GM21447 (cell line): ENCODE measurements at regions not wholly inside any gene's neighbourhood (a gene's known extent, or its start where the extent isn't known, plus 50 kb on each side); places are given as distances from the start of the nearest gene placed in this dataset.

Experiments
- ATAC-seq: cut with Tn5 transposase; IDR thresholded peaks from one replicate; pipeline ENCODE4 v1.9.1; 2021; ENCODE audit not compliant: unreplicated experiment

GRCh38 chr6:139824864-139825263, 450.4 kb upstream of the CITED2 start:
- ATAC-seq, result no peak

DNA sequence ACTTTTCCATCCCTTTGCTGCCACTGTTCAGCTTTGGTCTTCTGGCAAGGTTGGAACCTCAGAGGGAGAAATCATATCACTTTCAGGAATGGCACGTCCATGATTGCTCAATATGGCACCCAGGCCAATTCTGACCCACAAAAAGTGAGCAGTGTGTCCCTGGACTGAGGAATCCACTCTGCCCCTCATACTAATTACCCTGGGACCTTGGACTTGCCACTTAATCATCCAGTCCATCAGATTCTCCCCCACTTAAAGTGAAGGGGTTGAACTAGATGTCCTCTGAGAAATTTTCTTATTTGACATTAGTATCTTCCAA, 449.3 kb upstream of the CITED2 start:
- ATAC-seq, result no peak

DNA sequence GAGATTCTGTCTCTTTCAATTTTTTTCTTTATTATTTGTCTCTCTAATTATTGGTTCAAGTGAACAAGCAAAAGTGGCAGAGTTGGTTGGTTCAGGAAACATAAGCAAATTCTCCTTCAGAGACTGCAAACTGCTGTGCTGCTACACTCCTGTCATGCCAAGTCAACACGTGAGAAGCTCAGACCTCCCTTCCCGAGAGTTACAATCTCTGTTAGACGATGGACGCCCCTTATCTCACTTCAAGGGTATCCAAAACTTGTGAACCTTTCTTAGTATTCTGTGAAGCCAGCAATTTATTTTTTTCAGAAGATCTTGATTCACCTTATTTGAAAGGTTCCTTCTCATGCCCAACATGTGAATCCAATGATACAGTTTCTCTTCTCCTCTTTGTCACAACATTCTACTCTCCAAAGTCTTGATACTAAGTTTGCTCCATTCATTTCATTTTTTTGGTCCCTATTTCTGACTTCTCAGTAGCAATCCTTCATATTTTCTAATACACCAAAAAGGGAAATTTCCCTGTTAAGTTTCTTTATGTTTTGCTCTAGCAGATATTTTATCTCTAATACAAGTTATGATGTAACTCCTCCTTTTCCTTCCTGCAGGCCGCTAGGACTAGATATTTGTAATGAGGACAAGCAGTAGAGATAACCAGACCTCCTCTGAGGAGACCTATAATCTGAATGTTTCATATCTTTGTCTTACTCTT, 448.8 kb upstream of the CITED2 start:
- no peak for ATAC-seq

- no peak for ATAC-seq
Measured at GRCh38 chr6:139821676-139822223, 447.3 kb upstream of the CITED2 start.

DNA sequence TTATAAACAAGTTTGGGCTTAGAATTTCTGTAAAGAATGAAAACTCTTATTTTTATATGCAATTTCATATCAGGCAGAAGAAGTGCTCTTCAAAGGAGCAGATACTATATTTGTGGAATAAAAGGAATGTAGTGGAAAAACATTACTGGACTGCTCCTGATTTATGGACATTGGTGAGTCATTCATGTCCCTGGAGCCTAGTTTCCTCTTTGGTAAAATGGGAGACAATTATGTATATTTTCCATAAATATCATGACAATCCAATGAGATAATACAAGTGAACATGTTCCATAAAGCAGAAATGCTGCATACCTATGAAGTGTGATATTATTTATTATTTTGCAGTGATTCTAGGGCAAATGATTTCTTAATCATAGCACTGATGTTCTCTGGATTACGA, 445.8 kb upstream of the CITED2 start:
- no peak for ATAC-seq

GRCh38 chr6:139819776-139820175, 445.3 kb upstream of the CITED2 start:
- ATAC-seq, result no peak

- ATAC-seq, result no peak
Measured at GRCh38 chr6:139812939-139813338, 438.5 kb upstream of the CITED2 start.

- ATAC-seq, result no peak
Measured at GRCh38 chr6:139801571-139802321, 427.3 kb upstream of the CITED2 start.

DNA sequence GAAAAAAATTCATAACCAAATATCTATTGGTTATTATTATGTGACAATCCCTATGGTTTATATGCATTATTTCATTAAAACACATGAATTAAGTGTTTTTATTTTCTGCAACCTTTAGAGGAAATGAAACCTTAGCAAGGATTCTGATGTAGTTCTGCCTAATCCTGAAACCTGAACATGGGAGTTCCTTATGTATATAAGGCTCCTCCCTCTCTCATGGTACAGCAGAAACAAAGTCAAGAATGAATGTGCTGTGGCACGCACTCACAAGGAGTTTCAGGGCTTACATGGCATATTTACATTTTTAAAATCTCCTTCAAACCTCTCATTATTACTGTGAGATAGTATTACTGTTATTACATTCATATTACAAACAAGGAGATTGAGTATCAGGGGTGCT, 426.4 kb upstream of the CITED2 start:
- peak; percentile 83 for ATAC-seq

DNA sequence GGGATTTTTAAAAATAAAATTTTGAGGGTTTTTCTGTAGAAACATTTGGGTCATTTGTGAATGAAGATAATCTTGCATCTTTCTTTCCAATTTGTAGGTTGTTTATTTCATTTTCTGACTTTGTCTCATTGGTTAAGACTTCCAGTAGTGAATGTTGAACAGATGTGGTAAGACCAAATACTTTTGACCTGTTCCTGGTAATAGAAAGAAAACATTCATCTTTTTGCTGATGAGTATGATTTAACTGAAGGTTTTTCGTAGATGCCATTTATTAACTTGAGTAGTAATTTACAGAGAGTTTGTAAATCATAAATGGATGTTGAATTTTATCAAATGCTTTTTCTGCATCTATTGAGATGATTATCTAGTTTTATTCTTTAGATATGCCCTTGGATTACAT, 416.1 kb upstream of the CITED2 start:
- ATAC-seq, result no peak

DNA sequence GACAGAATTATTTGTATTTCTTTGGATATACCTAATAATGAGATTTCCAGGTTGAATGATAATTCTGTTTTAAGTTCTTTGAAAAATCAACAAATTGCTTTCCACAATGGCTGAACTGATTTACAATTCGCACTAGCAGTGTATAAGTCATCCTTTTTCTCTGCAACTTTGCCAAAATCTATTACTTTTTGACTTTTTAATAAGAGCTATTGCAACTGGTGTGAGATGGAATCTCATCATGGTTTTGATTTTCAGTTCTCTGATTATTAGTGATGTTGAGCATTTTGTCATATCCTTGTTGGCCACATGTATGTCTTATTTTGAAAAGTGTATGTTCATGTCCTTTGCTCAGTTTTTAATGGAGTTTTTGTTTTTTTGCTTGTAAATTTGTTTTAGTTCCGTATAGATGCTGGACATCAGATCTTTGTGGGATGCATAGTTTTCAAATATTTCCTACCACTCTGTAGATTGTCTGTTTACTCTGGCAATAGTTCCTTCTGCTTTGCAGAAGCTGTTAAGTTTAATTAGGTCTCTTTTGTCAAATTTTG, 409.8 kb upstream of the CITED2 start:
- ATAC-seq, result no peak

- no peak for ATAC-seq
Measured at GRCh38 chr6:139779988-139780774, 405.7 kb upstream of the CITED2 start.

DNA sequence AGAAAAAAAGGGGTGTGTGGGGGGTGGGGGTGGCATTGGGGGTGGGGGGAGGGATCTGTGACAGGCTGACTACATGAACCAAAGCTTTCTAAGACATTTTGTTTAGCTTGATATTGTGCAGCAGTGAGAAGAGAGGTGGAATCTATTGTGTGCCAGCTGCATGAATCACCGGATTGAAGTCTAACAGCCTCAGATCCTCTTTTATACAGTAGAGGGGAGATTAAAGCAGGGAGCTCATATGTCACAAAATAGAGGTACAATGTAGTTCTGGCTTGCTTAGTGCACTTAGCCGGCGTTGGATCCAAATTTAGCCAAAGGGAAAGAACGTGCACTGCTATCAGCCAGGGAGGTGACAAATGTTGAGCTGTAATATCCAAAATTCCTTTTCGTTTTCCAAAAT, 404.2 kb upstream of the CITED2 start:
- no peak for ATAC-seq

- ATAC-seq, result no peak
Measured at GRCh38 chr6:139778106-139778505, 403.7 kb upstream of the CITED2 start.

- no peak for ATAC-seq
Measured at GRCh38 chr6:139777202-139777970, 402.9 kb upstream of the CITED2 start.

DNA sequence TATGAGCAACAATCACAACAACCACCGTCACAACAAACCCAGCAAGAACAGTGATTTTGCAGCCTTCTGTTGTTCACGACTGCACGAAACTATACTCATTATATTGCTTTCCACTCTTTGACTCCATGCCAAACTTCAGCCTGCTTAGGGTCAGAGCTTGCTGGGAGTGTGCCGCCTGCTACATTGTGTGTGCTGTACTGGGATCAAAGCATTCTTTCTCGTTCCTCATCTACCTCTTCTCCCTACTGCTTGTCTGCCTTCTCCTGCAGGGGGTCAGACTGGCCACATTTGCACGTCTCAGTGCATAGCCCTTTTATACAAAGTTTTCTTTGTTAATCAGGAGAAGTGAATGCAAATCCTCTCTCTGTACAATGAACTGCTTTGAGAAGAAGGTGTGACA, 401.6 kb upstream of the CITED2 start:
- ATAC-seq, result no peak

- ATAC-seq, result no peak
Measured at GRCh38 chr6:139768196-139768595, 393.7 kb upstream of the CITED2 start.

DNA sequence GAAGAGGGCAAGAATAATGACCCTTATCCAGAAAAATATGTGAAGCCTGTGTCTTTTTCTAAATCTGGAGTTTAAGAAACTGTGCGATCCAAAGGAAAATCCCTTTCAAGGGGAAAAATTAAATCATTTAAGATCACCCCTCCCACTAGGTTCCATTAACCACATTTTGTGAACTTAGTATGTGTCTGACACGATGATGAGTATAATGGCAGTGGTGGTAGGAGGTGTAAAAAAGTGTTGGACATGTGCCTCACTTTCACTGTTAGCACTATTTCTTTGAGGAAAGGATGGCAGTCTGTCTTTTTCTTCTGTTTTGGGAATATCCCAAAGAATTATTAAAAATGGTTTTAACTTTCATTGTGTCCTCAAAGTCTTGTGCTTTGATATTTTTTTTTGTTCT, 392.3 kb upstream of the CITED2 start:
- no peak for ATAC-seq

- no peak for ATAC-seq
Measured at GRCh38 chr6:139765825-139766285, 391.4 kb upstream of the CITED2 start.

DNA sequence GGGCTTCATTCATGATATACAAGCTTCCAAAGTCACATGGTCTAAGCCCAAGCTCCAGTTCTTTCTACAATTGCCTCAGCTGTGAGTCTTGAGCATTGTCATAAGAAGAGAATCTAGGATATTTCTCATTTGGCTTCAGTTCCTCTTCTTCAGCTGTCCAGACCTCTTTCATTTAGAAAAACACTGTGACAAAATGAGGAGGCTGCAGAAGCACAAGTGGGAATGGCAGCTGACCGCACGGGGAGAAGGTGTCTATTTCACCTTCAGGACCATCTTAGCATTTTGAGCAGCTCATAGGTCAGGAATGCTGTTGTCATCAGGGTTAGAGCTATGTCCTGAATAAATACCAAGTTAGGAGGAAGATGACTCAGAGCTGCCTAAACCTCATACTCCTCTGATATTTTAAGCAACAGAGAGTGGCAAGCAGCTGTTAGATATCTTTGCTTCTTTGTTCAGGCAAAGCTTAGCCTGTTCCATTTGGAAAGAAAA, 390.1 kb upstream of the CITED2 start:
- ATAC-seq, result peak; percentile 89
